ENCODE measurements at regions not wholly inside any gene's neighbourhood (a gene's known extent, or its start where the extent isn't known, plus 50 kb on each side); places are given as distances from the start of the nearest gene placed in this dataset.

DNA sequence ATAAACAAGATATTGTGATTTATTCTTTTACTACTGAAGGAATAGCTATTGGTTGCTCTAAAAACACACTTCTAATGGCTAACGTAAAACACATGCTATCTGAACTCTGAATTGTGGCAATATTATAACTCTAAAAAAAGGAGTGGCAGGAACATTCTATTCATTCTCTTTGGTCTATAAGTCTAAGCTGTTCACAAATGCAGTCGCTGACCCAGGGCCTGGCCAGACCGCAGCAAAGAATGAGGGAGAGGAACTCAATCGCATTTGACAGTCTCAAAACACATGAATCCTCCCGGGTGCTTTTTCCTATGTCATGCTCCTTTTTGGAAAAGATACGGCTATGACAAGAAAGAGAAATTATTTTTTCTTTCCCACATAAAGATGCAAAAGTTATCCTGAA is 651.6 kb upstream of the PITX2 start:
- H3K4me2 ChIP-seq: no peak overlapping the region
- no peaks in the 10 kb centered on the region for H3K9me2 ChIP-seq (replicated peaks; ENCODE audit: insufficient read depth)
- H4K20me1 ChIP-seq (ENCODE audit: insufficient read depth, poor library complexity, severe bottlenecking): no peaks in the 10 kb centered on the region
- H3K79me2 ChIP-seq: no peaks in the 10 kb centered on the region
- no peak overlapping the region for H2AFZ ChIP-seq
- H3K36me3 ChIP-seq (replicated peaks; ENCODE audit: insufficient read depth, low read depth): no peaks in the 10 kb centered on the region
- TF ChIP-seq, protein P1, sequence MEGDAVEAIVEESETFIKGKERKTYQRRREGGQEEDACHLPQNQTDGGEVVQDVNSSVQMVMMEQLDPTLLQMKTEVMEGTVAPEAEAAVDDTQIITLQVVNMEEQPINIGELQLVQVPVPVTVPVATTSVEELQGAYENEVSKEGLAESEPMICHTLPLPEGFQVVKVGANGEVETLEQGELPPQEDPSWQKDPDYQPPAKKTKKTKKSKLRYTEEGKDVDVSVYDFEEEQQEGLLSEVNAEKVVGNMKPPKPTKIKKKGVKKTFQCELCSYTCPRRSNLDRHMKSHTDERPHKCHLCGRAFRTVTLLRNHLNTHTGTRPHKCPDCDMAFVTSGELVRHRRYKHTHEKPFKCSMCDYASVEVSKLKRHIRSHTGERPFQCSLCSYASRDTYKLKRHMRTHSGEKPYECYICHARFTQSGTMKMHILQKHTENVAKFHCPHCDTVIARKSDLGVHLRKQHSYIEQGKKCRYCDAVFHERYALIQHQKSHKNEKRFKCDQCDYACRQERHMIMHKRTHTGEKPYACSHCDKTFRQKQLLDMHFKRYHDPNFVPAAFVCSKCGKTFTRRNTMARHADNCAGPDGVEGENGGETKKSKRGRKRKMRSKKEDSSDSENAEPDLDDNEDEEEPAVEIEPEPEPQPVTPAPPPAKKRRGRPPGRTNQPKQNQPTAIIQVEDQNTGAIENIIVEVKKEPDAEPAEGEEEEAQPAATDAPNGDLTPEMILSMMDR (IDR thresholded peaks at IDR 0.05; ENCODE audit: poor library complexity): no peak
- WGBS (ENCODE audit: low lambda C conversion rate, missing lambda C conversion rate): 84% methylated on average over 6 of the region's 6 CpGs
- no peaks in the 10 kb centered on the region for H3K4me1 ChIP-seq (ENCODE audit: insufficient read depth)
- no peaks in the 10 kb centered on the region for H3K9me3 ChIP-seq (ENCODE audit: low read depth)
- H3K27me3 ChIP-seq: no peaks in the 10 kb centered on the region
- no peak overlapping the region for H3K4me3 ChIP-seq
- no peak overlapping the region for H3K27ac ChIP-seq
- DNase-seq (ENCODE audit: low spot score): no peak

DNA sequence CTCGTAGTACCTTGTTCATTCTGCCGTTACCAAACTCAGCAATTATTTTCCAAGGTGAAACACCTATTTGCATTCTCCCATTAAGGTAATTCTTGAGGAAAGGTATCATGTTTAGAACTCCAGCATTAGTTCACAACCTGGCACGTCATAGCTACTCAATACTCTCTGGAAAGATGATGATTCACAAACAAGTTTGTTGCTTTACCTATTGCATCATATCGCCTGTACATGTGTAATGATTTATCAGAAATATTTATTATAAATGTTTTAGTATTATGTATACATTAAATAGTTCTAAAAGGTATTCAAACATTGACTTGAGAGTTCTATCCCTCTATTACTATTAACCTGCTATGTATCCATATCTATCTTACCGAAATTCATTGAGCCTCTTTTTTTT is 658.3 kb upstream of the PITX2 start:
- Histone ChIP-seq H3K27me3 (no peaks in the 10 kb centered on the region), H3K36me3 (replicated peaks; ENCODE audit: insufficient read depth, low read depth) (no peaks in the 10 kb centered on the region), H4K20me1 (ENCODE audit: insufficient read depth, poor library complexity, severe bottlenecking) (no peaks in the 10 kb centered on the region), H3K4me2 (no peak overlapping the region), H3K4me3 (no peak overlapping the region), H3K4me1 (ENCODE audit: insufficient read depth) (no peaks in the 10 kb centered on the region), H2AFZ (no peak overlapping the region), H3K9me3 (ENCODE audit: low read depth) (no peaks in the 10 kb centered on the region), H3K27ac (no peak overlapping the region), H3K79me2 (no peaks in the 10 kb centered on the region), H3K9me2 (replicated peaks; ENCODE audit: insufficient read depth) (no peaks in the 10 kb centered on the region)
- no peak for DNase-seq (ENCODE audit: low spot score)
- no peak for TF ChIP-seq EZH2phosphoT487 (IDR thresholded peaks at IDR 0.05; ENCODE audit: low read depth, severe bottlenecking, unreplicated experiment)
- TF ChIP-seq, protein P1 (IDR thresholded peaks at IDR 0.05; ENCODE audit: poor library complexity): no peak
- no peak for TF ChIP-seq EZH2 (IDR thresholded peaks at IDR 0.05; ENCODE audit: borderline replicate concordance)
- 94% methylated on average over 5 of the region's 5 CpGs for WGBS (ENCODE audit: low lambda C conversion rate, missing lambda C conversion rate)

DNA sequence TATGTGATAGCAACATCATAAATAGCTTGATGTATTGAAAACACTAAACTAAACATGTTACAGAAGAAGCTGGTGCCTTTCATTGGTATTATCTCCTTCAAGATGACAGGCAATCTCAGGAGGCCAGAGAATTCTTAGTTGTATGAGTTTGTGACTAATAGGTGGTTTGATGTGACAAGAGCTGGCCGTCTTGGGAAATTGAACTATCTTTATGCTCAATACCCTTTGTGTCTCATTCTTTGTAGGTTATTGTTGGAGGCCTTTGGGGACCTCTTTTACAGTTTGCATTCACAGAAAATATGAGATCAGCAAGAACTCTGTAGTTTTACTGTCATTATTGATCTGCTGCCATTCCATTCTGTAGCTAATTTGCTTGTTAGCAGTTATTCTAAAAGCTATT is 659.2 kb upstream of the PITX2 start:
- TF ChIP-seq EZH2phosphoT487 (IDR thresholded peaks at IDR 0.05; ENCODE audit: low read depth, severe bottlenecking, unreplicated experiment) (no peak), EZH2 (IDR thresholded peaks at IDR 0.05; ENCODE audit: borderline replicate concordance) (no peak)
- TF ChIP-seq, protein P1 (IDR thresholded peaks at IDR 0.05; ENCODE audit: poor library complexity): no peak

DNA sequence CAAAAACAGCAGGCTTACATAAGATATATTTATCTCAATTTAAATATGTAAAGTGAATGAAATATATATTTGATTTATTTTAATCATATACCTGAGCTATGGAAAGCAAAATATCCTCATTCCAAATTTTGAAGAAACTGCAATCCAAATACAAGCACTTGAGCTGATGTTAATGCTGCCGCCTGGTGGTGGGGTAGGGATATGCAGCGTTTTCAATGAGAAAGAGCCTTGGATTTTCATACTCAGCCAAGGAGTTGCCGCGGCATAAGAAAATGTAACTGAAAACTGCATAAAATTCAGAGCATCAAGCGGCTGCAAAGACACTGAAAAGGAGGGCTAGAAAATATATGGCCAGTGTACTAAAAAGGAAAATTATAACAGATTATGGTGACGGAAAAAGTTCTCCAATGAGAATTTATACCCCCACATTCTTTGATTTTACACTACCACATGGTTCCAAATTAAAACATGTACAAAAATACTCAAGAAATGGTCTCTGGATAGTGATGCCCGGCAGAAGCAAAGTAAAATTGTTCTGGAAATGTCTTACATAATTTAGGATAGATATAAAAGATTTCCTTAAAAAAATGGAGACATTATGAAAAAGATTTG is 660.3 kb upstream of the PITX2 start:
- WGBS (ENCODE audit: low lambda C conversion rate, missing lambda C conversion rate): 36% methylated on average over 7 of the region's 7 CpGs
- Histone ChIP-seq H3K4me3 (no peak overlapping the region), H3K4me2 (no peak overlapping the region), H3K27me3 (no peaks in the 10 kb centered on the region), H3K9me2 (replicated peaks; ENCODE audit: insufficient read depth) (no peaks in the 10 kb centered on the region), H2AFZ (no peak overlapping the region), H3K9me3 (ENCODE audit: low read depth) (no peaks in the 10 kb centered on the region), H3K79me2 (no peaks in the 10 kb centered on the region), H3K27ac (no peak overlapping the region), H4K20me1 (ENCODE audit: insufficient read depth, poor library complexity, severe bottlenecking) (no peaks in the 10 kb centered on the region), H3K4me1 (ENCODE audit: insufficient read depth) (no peaks in the 10 kb centered on the region), H3K36me3 (replicated peaks; ENCODE audit: insufficient read depth, low read depth) (no peaks in the 10 kb centered on the region)
- TF ChIP-seq EZH2phosphoT487 (IDR thresholded peaks at IDR 0.05; ENCODE audit: low read depth, severe bottlenecking, unreplicated experiment) (no peak), EZH2 (IDR thresholded peaks at IDR 0.05; ENCODE audit: borderline replicate concordance) (no peak)
- TF ChIP-seq, protein P1 (IDR thresholded peaks at IDR 0.05; ENCODE audit: poor library complexity): peak; percentile 77
- peak; percentile 68 for DNase-seq (ENCODE audit: low spot score)

More for the DNA sequence above, 659.2 kb upstream of the PITX2 start:
- Histone ChIP-seq H3K36me3 (replicated peaks; ENCODE audit: insufficient read depth, low read depth) (no peaks in the 10 kb centered on the region), H3K27ac (no peak overlapping the region), H3K9me2 (replicated peaks; ENCODE audit: insufficient read depth) (no peaks in the 10 kb centered on the region), H3K9me3 (ENCODE audit: low read depth) (no peaks in the 10 kb centered on the region), H3K4me1 (ENCODE audit: insufficient read depth) (no peaks in the 10 kb centered on the region), H3K79me2 (no peaks in the 10 kb centered on the region), H3K4me3 (no peak overlapping the region), H2AFZ (no peak overlapping the region), H3K27me3 (no peaks in the 10 kb centered on the region), H3K4me2 (no peak overlapping the region), H4K20me1 (ENCODE audit: insufficient read depth, poor library complexity, severe bottlenecking) (no peaks in the 10 kb centered on the region)
- DNase-seq (ENCODE audit: low spot score): no peak
- 76% methylated on average over 1 of the region's 1 CpG for WGBS (ENCODE audit: low lambda C conversion rate, missing lambda C conversion rate)
